ENCODE measurements at regions not wholly inside any gene's neighbourhood (a gene's known extent, or its start where the extent isn't known, plus 50 kb on each side); places are given as distances from the start of the nearest gene placed in this dataset.

- no peak overlapping the region for H3K4me3 ChIP-seq (ENCODE audit: control extremely low read depth in 1 of 5, extremely low read depth in 1 of 5, insufficient read depth in 1 of 5, low read depth in 2 of 5, low read length in 4 of 5)
- H3K27me3 ChIP-seq (replicated peaks in 1 of 4; ENCODE audit: control extremely low read depth in 1 of 4, control insufficient read depth in 3 of 4, insufficient read depth in 4 of 4, low read length in 3 of 4) = no peaks in the 10 kb centered on the region
- Mint-ChIP-seq H3K27me3 (no peaks in the 10 kb centered on the region), H3K4me1 (peaks cover 35% of the 10 kb centered on the region), H3K4me3 (no peak overlapping the region), H3K9me3 (ENCODE audit: insufficient read depth) (no peaks in the 10 kb centered on the region), H3K27ac (no peak overlapping the region)
- ChIA-PET CTCF (interaction anchor here (1.1 kb wide), 1 partner anchor 432 kb away, joined by 3 read pairs; no protein-coding TSS in a partner anchor), POLR2A (interaction anchor here (1.1 kb wide), 1 partner anchor 17 kb away, joined by 3 read pairs; no protein-coding TSS in a partner anchor)
- intact Hi-C loops (cut with micrococcal nuclease) = loop anchor here (5.0 kb wide), 1 partner anchor 37 kb away; no protein-coding TSS in a partner anchor
- peaks cover 23 to 27% of the 10 kb centered on the region in 2 donors for H3K4me1 ChIP-seq (ENCODE audit: control insufficient read depth in 2 of 2, insufficient read depth in 2 of 2, low read length in 2 of 2)
- no peak overlapping the region for H2AFZ ChIP-seq (ENCODE audit: insufficient read depth, low read depth, low read length, poor library complexity, severe bottlenecking)
- no peaks in the 10 kb centered on the region for H4K20me1 ChIP-seq (ENCODE audit: control insufficient read depth, insufficient read depth, low read length, poor library complexity, severe bottlenecking)
- H3K9ac ChIP-seq (ENCODE audit: low read length) = no peak overlapping the region
- no peaks in the 10 kb centered on the region for H3K36me3 ChIP-seq (replicated peaks in 1 of 2; ENCODE audit: control extremely low read depth in 1 of 2, control insufficient read depth in 1 of 2, extremely low read depth in 1 of 2, insufficient read depth in 2 of 2, low read length in 1 of 2)
- WGBS (ENCODE audit: insufficient coverage) = 100% methylated on average over 1 of the region's 4 CpGs
- no peak for TF ChIP-seq EZH2 (IDR thresholded peaks at IDR 0.05; ENCODE audit: borderline replicate concordance, insufficient read depth, low read depth, low read length, poor library complexity, severe bottlenecking)
- TF ChIP-seq, protein P1, sequence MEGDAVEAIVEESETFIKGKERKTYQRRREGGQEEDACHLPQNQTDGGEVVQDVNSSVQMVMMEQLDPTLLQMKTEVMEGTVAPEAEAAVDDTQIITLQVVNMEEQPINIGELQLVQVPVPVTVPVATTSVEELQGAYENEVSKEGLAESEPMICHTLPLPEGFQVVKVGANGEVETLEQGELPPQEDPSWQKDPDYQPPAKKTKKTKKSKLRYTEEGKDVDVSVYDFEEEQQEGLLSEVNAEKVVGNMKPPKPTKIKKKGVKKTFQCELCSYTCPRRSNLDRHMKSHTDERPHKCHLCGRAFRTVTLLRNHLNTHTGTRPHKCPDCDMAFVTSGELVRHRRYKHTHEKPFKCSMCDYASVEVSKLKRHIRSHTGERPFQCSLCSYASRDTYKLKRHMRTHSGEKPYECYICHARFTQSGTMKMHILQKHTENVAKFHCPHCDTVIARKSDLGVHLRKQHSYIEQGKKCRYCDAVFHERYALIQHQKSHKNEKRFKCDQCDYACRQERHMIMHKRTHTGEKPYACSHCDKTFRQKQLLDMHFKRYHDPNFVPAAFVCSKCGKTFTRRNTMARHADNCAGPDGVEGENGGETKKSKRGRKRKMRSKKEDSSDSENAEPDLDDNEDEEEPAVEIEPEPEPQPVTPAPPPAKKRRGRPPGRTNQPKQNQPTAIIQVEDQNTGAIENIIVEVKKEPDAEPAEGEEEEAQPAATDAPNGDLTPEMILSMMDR (IDR thresholded peaks at IDR 0.05) = no peak
- ATAC-seq (ENCODE audit: low read depth) = no peak
- no peaks in the 10 kb centered on the region for H3K9me3 ChIP-seq (ENCODE audit: control extremely low read depth in 1 of 3, control insufficient read depth in 2 of 3, insufficient read depth in 1 of 3, low read length in 2 of 3)
- H3K4me2 ChIP-seq (replicated peaks; ENCODE audit: low read depth, low read length, poor library complexity, severe bottlenecking) = no peak overlapping the region
- no peaks in the 10 kb centered on the region for H3K79me2 ChIP-seq (ENCODE audit: control insufficient read depth, insufficient read depth, low read length)
- H3K27ac ChIP-seq (ENCODE audit: low read length in 2 of 2) = no peak overlapping the region
- no peak for DNase-seq
Observed at GRCh38 chr11:95284057-95285052, 53.4 kb upstream of the SESN3 start.

- Mint-ChIP-seq H3K9me3 (ENCODE audit: insufficient read depth) (no peaks in the 10 kb centered on the region), H3K4me3 (no peak overlapping the region), H3K27ac (no peak overlapping the region), H3K4me1 (peaks cover 40% of the 10 kb centered on the region), H3K27me3 (no peaks in the 10 kb centered on the region)
- no peak for ATAC-seq (ENCODE audit: low read depth)
- Histone ChIP-seq H3K4me3 (ENCODE audit: control extremely low read depth in 1 of 5, extremely low read depth in 1 of 5, insufficient read depth in 1 of 5, low read depth in 2 of 5, low read length in 4 of 5) (no peak overlapping the region), H3K4me2 (replicated peaks; ENCODE audit: low read depth, low read length, poor library complexity, severe bottlenecking) (no peak overlapping the region), H3K4me1 (ENCODE audit: control insufficient read depth in 2 of 2, insufficient read depth in 2 of 2, low read length in 2 of 2) (peaks cover 23 to 34% of the 10 kb centered on the region in 2 donors), H3K36me3 (replicated peaks in 1 of 2; ENCODE audit: control extremely low read depth in 1 of 2, control insufficient read depth in 1 of 2, extremely low read depth in 1 of 2, insufficient read depth in 2 of 2, low read length in 1 of 2) (no peaks in the 10 kb centered on the region), H3K9ac (ENCODE audit: low read length) (no peak overlapping the region), H3K27ac (ENCODE audit: low read length in 2 of 2) (no peak overlapping the region), H3K27me3 (replicated peaks in 1 of 4; ENCODE audit: control extremely low read depth in 1 of 4, control insufficient read depth in 3 of 4, insufficient read depth in 4 of 4, low read length in 3 of 4) (no peaks in the 10 kb centered on the region), H3K9me3 (ENCODE audit: control extremely low read depth in 1 of 3, control insufficient read depth in 2 of 3, insufficient read depth in 1 of 3, low read length in 2 of 3) (no peaks in the 10 kb centered on the region), H4K20me1 (ENCODE audit: control insufficient read depth, insufficient read depth, low read length, poor library complexity, severe bottlenecking) (no peaks in the 10 kb centered on the region), H2AFZ (ENCODE audit: insufficient read depth, low read depth, low read length, poor library complexity, severe bottlenecking) (no peak overlapping the region), H3K79me2 (ENCODE audit: control insufficient read depth, insufficient read depth, low read length) (no peaks in the 10 kb centered on the region)
- TF ChIP-seq EZH2 (IDR thresholded peaks at IDR 0.05; ENCODE audit: borderline replicate concordance, insufficient read depth, low read depth, low read length, poor library complexity, severe bottlenecking) = no peak
- TF ChIP-seq, protein P1 (IDR thresholded peaks at IDR 0.05) = no peak
- ChIA-PET POLR2A (interaction anchor here (1.1 kb wide), 1 partner anchor 16 kb away, joined by 3 read pairs; no protein-coding TSS in a partner anchor), CTCF (no interaction called here)
- intact Hi-C loops (cut with micrococcal nuclease) = loop anchor here (5.0 kb wide), 1 partner anchor 36 kb away; no protein-coding TSS in a partner anchor
- DNase-seq = no peak
- WGBS (ENCODE audit: insufficient coverage) = 100% methylated on average over 2 of the region's 3 CpGs
Observed at GRCh38 chr11:95283650-95284049, 52.6 kb upstream of the SESN3 start.

Data from B cell (primary cell).